HCT116 (cell line): ENCODE measurements at regions not wholly inside any gene's neighbourhood (a gene's known extent, or its start where the extent isn't known, plus 50 kb on each side); places are given as distances from the start of the nearest gene placed in this dataset.

ENCODE experiments used
- ATAC-seq: fragments of 200-7000 bp; cut with Tn5 transposase; 2 replicates; pipeline ENCODE4 v1.9.1; 2020; ENCODE audit warnings: mild to moderate bottlenecking, moderate library complexity
- BruUV-seq: library from RNA; stranded (reverse); fragments of 400-500 nt; replicated peaks from 2 replicates; lab custom pipeline; 2021; lab: Mats Ljungman, UMichigan
- CTCF ChIA-PET: fragments of 300-600 bp; sonication (Branson Sonifier 250); formaldehyde crosslinking; loops from one replicate; lab custom pipeline; 2021; ENCODE audit warnings: antibody characterized with exemption; lab: Charles Lee
- POLR2A ChIA-PET: fragments of 300-600, 350-600 bp; sonication (Branson Sonifier 250); formaldehyde crosslinking; loops from one replicate; lab custom pipeline; 2021; ENCODE audit warnings: antibody characterized with exemption; lab: Charles Lee
- RAD21 ChIA-PET, 2 experiments: fragments of 300-600 bp; sonication (Branson Sonifier 250); formaldehyde crosslinking; loops; one replicate each; lab custom pipeline; 2023; ENCODE audit warnings: low total read pairs in 2 of 2; ENCODE audit not compliant: uncharacterized antibody in 2 of 2, unreplicated experiment in 2 of 2, low non-redundant PET in 1 of 2; lab: Charles Lee
- DNase-seq: peaks from one replicate; pipeline ENCODE4 v3.0.0-alpha.2; 2010; ENCODE audit warnings: low read depth, low spot score
- H2AFZ ChIP-seq: fragments of 200-600 bp; shearing (Covaris generic), sonication (generic); 2 replicates; pipeline ENCODE4 v1.6.1; 2017; ENCODE audit warnings: low read depth, mixed run types, mixed read lengths, antibody characterized with exemption, low read length; ENCODE audit not compliant: poor library complexity, severe bottlenecking
- H3K27ac ChIP-seq: 2 replicates; pipeline ENCODE4 v1.5.1; 2012; ENCODE audit warnings: low read depth, low read length
- H3K27me3 ChIP-seq: fragments of 200-600 bp; sonication (generic); 2 replicates; pipeline ENCODE4 v1.6.1; 2016; ENCODE audit warnings: mixed run types, low read length, mixed read lengths; ENCODE audit not compliant: insufficient read depth
- H3K36me3 ChIP-seq, 2 experiments: fragments of 200-500 bp in 1 of 2; fragments of 200-600 bp in 1 of 2; sonication (Bioruptor generic) in 1 of 2; sonication (generic) in 1 of 2; 2 replicates each; pipeline versions ENCODE4 v1.5.1 to v1.6.1; 2014 to 2016; ENCODE audit warnings: low read length in 2 of 2, inconsistent platforms in 1 of 2, mixed read lengths in 1 of 2, mixed run types in 1 of 2; ENCODE audit not compliant: insufficient read depth in 2 of 2, control insufficient read depth in 1 of 2
- H3K4me1 ChIP-seq, 2 experiments: fragments of 200-600 bp in 1 of 2; sonication (generic) in 1 of 2; 2 replicates each; pipeline versions ENCODE4 v1.5.1 to v1.6.1; 2012 to 2017; ENCODE audit warnings: low read length in 2 of 2, inconsistent platforms in 1 of 2, mild to moderate bottlenecking in 1 of 2, mixed read lengths in 1 of 2, mixed run types in 1 of 2, moderate library complexity in 1 of 2; ENCODE audit not compliant: insufficient read depth in 2 of 2, control insufficient read depth in 1 of 2
- H3K4me2 ChIP-seq: fragments of 200-600 bp; sonication (generic); 2 replicates; pipeline ENCODE4 v1.6.1; 2017; ENCODE audit warnings: mixed run types, low read length, mixed read lengths
- H3K4me3 ChIP-seq, 2 experiments: fragments of 200-600 bp in 1 of 2; sonication (generic) in 1 of 2; replicated peaks in 1 of 2; 2 replicates each; pipeline ENCODE4 v1.5.1; 2011 to 2016; ENCODE audit warnings: low read length in 2 of 2, control low read depth in 1 of 2, low read depth in 1 of 2, mild to moderate bottlenecking in 1 of 2, mixed read lengths in 1 of 2, mixed run types in 1 of 2
- H3K79me2 ChIP-seq: fragments of 200-600 bp; sonication (generic); 2 replicates; pipeline ENCODE4 v1.6.1; 2017; ENCODE audit warnings: mild to moderate bottlenecking, mixed run types, low read length, moderate library complexity, mixed read lengths; ENCODE audit not compliant: insufficient read depth
- H3K9ac ChIP-seq: fragments of 200-600 bp; sonication (generic); 2 replicates; pipeline ENCODE4 v1.6.1; 2016; ENCODE audit warnings: low read length, mixed read lengths
- H3K9me2 ChIP-seq: fragments of 200-600 bp; sonication (generic), shearing (Covaris generic); 2 replicates; pipeline ENCODE4 v1.6.1; 2017; ENCODE audit warnings: mixed run types, mild to moderate bottlenecking, moderate library complexity; ENCODE audit not compliant: insufficient read depth
- H3K9me3 ChIP-seq, 2 experiments: fragments of 200-500 bp in 1 of 2; fragments of 200-600 bp in 1 of 2; sonication (Bioruptor generic) in 1 of 2; sonication (generic) in 1 of 2; 2 replicates each; pipeline ENCODE4 v1.6.1; 2014 to 2017; ENCODE audit warnings: low read length in 2 of 2, mixed read lengths in 2 of 2, inconsistent platforms in 1 of 2, low read depth in 1 of 2, mild to moderate bottlenecking in 1 of 2, mixed run types in 1 of 2, moderate library complexity in 1 of 2; ENCODE audit not compliant: control insufficient read depth in 1 of 2, insufficient read depth in 1 of 2
- H4K20me1 ChIP-seq: fragments of 200-600 bp; sonication (generic), shearing (Covaris generic); 2 replicates; pipeline ENCODE4 v1.6.1; 2017; ENCODE audit warnings: mixed run types, mild to moderate bottlenecking, moderate library complexity; ENCODE audit not compliant: insufficient read depth
- CBX3 ChIP-seq: IDR thresholded peaks from 2 replicates; pipeline ENCODE4 v1.6.1; 2012; ENCODE audit warnings: low read depth
- CEBPB ChIP-seq: IDR thresholded peaks from 2 replicates; pipeline ENCODE4 v1.6.1; 2012; ENCODE audit warnings: low read depth
- CTCF ChIP-seq, 3 experiments: fragments of 200-600 bp in 1 of 3; sonication (generic) in 1 of 3; IDR thresholded peaks in 2 of 3; conservative IDR thresholded peaks in 1 of 3; 2 replicates each; pipeline ENCODE4 v1.5.1; 2012 to 2017; ENCODE audit warnings: low read depth in 2 of 3, low read length in 2 of 3, antibody characterized with exemption in 1 of 3, borderline replicate concordance in 1 of 3, control low read depth in 1 of 3, mild to moderate bottlenecking in 1 of 3, mixed read lengths in 1 of 3, mixed run types in 1 of 3, moderate library complexity in 1 of 3; ENCODE audit not compliant: insufficient read depth in 1 of 3
- EGR1 ChIP-seq: IDR thresholded peaks from 2 replicates; pipeline ENCODE4 v1.6.1; 2012; ENCODE audit warnings: low read depth
- ELF1 ChIP-seq: IDR thresholded peaks from 2 replicates; pipeline ENCODE4 v1.6.1; 2012; ENCODE audit warnings: low read depth, borderline replicate concordance
- EZH2phosphoT487 ChIP-seq: fragments of 200-600 bp; IDR thresholded peaks from 2 replicates; pipeline ENCODE4 v1.6.1; 2018; ENCODE audit warnings: antibody characterized with exemption, borderline replicate concordance
- FOSL1 ChIP-seq: IDR thresholded peaks from 2 replicates; pipeline ENCODE4 v1.6.1; 2012; ENCODE audit warnings: low read depth
- MAX ChIP-seq: IDR thresholded peaks from 2 replicates; pipeline ENCODE4 v1.6.1; 2012
- POLR2AphosphoS5 ChIP-seq: IDR thresholded peaks from 2 replicates; pipeline ENCODE4 v1.6.1; 2011; ENCODE audit warnings: mild to moderate bottlenecking, low read depth, low read length, moderate library complexity
- RAD21 ChIP-seq: IDR thresholded peaks from 2 replicates; pipeline ENCODE4 v1.6.1; 2012; ENCODE audit warnings: low read depth, mild to moderate bottlenecking
- SRF ChIP-seq: IDR thresholded peaks from 2 replicates; pipeline ENCODE4 v1.6.1; 2012; ENCODE audit warnings: low read depth
- ZBTB33 ChIP-seq: IDR thresholded peaks from 2 replicates; pipeline ENCODE4 v1.6.1; 2011; ENCODE audit warnings: mild to moderate bottlenecking, low read length, moderate library complexity; ENCODE audit not compliant: insufficient replicate concordance; ENCODE audit errors: extremely low read depth
- intact Hi-C: fragments of 100-400 bp; cut with micrococcal nuclease; formaldehyde crosslinking; loops from 2 replicates; pipeline ENCODE4 v1.10.0; 2022

GRCh38 chr21:16116798-16117197, 387.0 kb downstream of the USP25 start:
- DNase-seq = no peak
- intact Hi-C loops = no loop called here

GRCh38 chr21:16117331-16117730, 387.5 kb downstream of the USP25 start:
- BruUV-seq = no TSS peak
- H3K79me2 ChIP-seq = no peaks in the 10 kb centered on the region
- no peak overlapping the region for H3K4me2 ChIP-seq

More at GRCh38 chr21:16116798-16117197, 387.0 kb downstream of the USP25 start:
- no peak overlapping the region for H3K27ac ChIP-seq
- RAD21 ChIA-PET = no interaction called here
- H2AFZ ChIP-seq = no peak overlapping the region
- POLR2A ChIA-PET = no interaction called here
- no peaks in the 10 kb centered on the region for H4K20me1 ChIP-seq
- ATAC-seq = no peak
- CTCF ChIA-PET = no interaction called here
- H3K4me1 ChIP-seq = no peaks in the 10 kb centered on the region
- no TSS peak for BruUV-seq
- H3K9ac ChIP-seq = no peak overlapping the region
- H3K79me2 ChIP-seq = no peaks in the 10 kb centered on the region
- no peak overlapping the region for H3K4me3 ChIP-seq
- no peak for TF ChIP-seq CBX3
- no peaks in the 10 kb centered on the region for H3K27me3 ChIP-seq
- H3K4me2 ChIP-seq = no peak overlapping the region
- H3K9me2 ChIP-seq = no peaks in the 10 kb centered on the region
- no peaks in the 10 kb centered on the region for H3K36me3 ChIP-seq
- H3K9me3 ChIP-seq = peaks cover 3 to 16% of the 10 kb centered on the region in 2 experiments; a peak in 3 of 4 replicates

More at GRCh38 chr21:16117331-16117730, 387.5 kb downstream of the USP25 start:
- ChIA-PET RAD21 (no interaction called here), CTCF (no interaction called here), POLR2A (no interaction called here)
- intact Hi-C loops = no loop called here
- DNase-seq (no peak), ATAC-seq (no peak)
- TF ChIP-seq POLR2AphosphoS5 (no peak), ELF1 (no peak), CBX3 (no peak), EGR1 (no peak), CEBPB (no peak), EZH2phosphoT487 (no peak), CTCF (IDR thresholded peaks at IDR 0.05 in 2 of 3, conservative IDR thresholded peaks at IDR 0.05 in 1 of 3; ENCODE audit: borderline replicate concordance in 1 of 3, insufficient read depth in 1 of 3, low read depth in 2 of 3, low read length in 2 of 3) (no peak), MAX (no peak), ZBTB33 (no peak), SRF (no peak), FOSL1 (no peak), RAD21 (no peak)
- no peak overlapping the region for H3K27ac ChIP-seq
- H3K36me3 ChIP-seq = no peaks in the 10 kb centered on the region
- H2AFZ ChIP-seq = no peak overlapping the region
- no peak overlapping the region for H3K4me3 ChIP-seq
- no peak overlapping the region for H3K9ac ChIP-seq
- no peaks in the 10 kb centered on the region for H3K4me1 ChIP-seq
- H3K9me3 ChIP-seq = peaks cover 0 to 16% of the 10 kb centered on the region in 2 experiments; a peak in 3 of 4 replicates
- H3K27me3 ChIP-seq = no peaks in the 10 kb centered on the region
- no peaks in the 10 kb centered on the region for H3K9me2 ChIP-seq
- H4K20me1 ChIP-seq = no peaks in the 10 kb centered on the region
